Parathyroid adenoma (tissue), 2 donors: ENCODE measurements at regions not wholly inside any gene's neighbourhood (a gene's known extent, or its start where the extent isn't known, plus 50 kb on each side); places are given as distances from the start of the nearest gene placed in this dataset.

Source experiments
- H2AFZ ChIP-seq: fragments of 300-600 bp; sonication (generic); one replicate; pipeline ENCODE4 v1.7.0; 2017; ENCODE audit warnings: antibody characterized with exemption, mild to moderate bottlenecking
- H3K27ac ChIP-seq: fragments of 300-600 bp; sonication (generic); one replicate; pipeline ENCODE4 v1.7.0; 2017
- H3K27me3 ChIP-seq: fragments of 300-600 bp; sonication (generic); one replicate; pipeline ENCODE4 v1.7.0; 2017; ENCODE audit warnings: low read length; ENCODE audit not compliant: control insufficient read depth, insufficient read depth
- H3K36me3 ChIP-seq: fragments of 300-600 bp; sonication (generic); one replicate; pipeline ENCODE4 v1.7.0; 2017; ENCODE audit warnings: low read length; ENCODE audit not compliant: control insufficient read depth, insufficient read depth
- H3K4me1 ChIP-seq: fragments of 300-600 bp; sonication (generic); one replicate; pipeline ENCODE4 v1.7.0; 2017; ENCODE audit warnings: control low read depth
- H3K4me2 ChIP-seq: fragments of 300-600 bp; sonication (generic); one replicate; pipeline ENCODE4 v1.7.0; 2017; ENCODE audit warnings: low read length
- H3K4me3 ChIP-seq: fragments of 300-600 bp; sonication (generic); one replicate; pipeline ENCODE4 v1.7.0; 2017; ENCODE audit warnings: low read depth, low read length
- H3K79me2 ChIP-seq: fragments of 300-600 bp; sonication (generic); one replicate; pipeline ENCODE4 v1.7.0; 2017; ENCODE audit warnings: control low read depth
- H3K9ac ChIP-seq: fragments of 300-600 bp; sonication (generic); one replicate; pipeline ENCODE4 v1.7.0; 2017; ENCODE audit warnings: mild to moderate bottlenecking
- H3K9me3 ChIP-seq: fragments of 300-600 bp; sonication (generic); one replicate; pipeline ENCODE4 v1.7.0; 2017; ENCODE audit warnings: low read length; ENCODE audit not compliant: control insufficient read depth
- TF ChIP-seq, protein P1 (sequence below): fragments of 300-600 bp; sonication (generic); IDR thresholded peaks from one replicate; pipeline ENCODE4 v1.7.0; 2017; ENCODE audit warnings: antibody characterized with exemption, mild to moderate bottlenecking
- donor health status: primary hyperparathyroidism.

DNA sequence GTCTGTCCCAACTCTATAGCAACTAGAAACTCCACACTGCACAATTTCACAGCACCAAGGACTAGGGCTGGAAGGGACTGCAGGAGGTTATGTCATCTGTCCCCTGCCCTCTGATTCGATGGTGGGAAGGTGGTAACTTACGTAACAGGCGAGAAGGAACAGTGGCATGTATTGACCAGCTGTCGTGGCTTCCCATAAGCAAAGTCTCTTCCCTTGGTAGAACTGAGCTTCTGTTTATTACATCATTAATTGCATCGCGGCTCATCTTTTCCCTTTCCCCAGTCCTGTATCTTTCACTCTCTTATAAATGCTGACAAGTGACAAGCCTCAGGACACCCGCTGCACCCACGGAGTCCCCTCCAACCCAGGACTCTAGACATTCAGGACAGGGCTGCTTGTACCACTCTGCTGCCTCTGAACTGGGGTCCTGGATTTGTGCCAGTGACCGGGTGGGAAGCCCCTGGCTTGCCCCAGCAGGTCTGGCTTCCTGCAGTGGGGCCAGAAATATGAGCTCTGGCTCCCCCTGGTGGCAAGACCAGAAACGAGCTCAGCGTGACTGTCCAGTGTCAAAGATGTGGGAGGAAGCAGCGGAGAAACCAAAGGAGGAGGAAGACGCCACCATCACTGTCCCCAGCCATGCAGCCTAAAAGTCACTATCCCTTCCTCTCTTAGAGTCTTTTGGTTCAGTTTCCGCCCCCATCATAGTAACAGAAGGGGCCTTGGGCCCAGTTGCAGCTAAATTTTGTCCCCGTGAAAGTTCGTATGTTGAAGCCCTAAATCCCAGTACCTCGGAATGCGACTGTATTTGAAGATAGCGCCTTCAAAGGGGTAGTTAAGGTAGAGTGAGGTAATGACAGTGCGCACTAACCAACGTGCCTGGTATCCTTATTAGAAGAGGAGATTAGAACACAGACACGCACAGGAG is 84.5 kb downstream of the ISX start:
- Histone ChIP-seq H3K27ac (no peak overlapping the region), H3K9me3 (no peaks in the 10 kb centered on the region), H3K79me2 (no peaks in the 10 kb centered on the region), H3K4me3 (no peak overlapping the region), H3K36me3 (no peaks in the 10 kb centered on the region), H3K4me2 (no peak overlapping the region), H2AFZ (no peak overlapping the region), H3K4me1 (no peaks in the 10 kb centered on the region), H3K27me3 (no peaks in the 10 kb centered on the region), H3K9ac (no peak overlapping the region)
- TF ChIP-seq, protein P1, sequence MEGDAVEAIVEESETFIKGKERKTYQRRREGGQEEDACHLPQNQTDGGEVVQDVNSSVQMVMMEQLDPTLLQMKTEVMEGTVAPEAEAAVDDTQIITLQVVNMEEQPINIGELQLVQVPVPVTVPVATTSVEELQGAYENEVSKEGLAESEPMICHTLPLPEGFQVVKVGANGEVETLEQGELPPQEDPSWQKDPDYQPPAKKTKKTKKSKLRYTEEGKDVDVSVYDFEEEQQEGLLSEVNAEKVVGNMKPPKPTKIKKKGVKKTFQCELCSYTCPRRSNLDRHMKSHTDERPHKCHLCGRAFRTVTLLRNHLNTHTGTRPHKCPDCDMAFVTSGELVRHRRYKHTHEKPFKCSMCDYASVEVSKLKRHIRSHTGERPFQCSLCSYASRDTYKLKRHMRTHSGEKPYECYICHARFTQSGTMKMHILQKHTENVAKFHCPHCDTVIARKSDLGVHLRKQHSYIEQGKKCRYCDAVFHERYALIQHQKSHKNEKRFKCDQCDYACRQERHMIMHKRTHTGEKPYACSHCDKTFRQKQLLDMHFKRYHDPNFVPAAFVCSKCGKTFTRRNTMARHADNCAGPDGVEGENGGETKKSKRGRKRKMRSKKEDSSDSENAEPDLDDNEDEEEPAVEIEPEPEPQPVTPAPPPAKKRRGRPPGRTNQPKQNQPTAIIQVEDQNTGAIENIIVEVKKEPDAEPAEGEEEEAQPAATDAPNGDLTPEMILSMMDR: peak; percentile 45

DNA sequence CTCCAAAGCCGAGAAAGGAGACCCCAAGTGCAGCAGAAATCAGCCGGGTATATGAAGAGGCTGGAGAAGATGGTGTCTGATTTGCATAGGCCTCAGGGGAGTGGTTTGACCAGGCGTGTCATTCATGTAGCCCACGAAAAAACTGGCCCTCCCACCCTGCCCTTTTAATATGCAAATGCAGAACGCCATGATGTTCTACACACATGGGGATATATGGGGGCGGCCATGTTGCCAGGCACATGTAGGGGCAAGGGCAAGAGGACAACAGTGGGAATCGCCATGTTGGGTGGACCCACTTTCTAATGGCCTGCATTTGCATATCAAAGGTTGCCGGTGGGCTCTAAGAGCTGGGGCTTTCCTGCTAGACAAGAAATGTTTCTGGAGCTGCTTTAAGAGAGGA is 86.4 kb downstream of the ISX start:
- Histone ChIP-seq H3K79me2 (no peaks in the 10 kb centered on the region), H3K27ac (no peak overlapping the region), H2AFZ (no peak overlapping the region), H3K4me3 (no peak overlapping the region), H3K36me3 (no peaks in the 10 kb centered on the region), H3K9ac (no peak overlapping the region), H3K4me2 (no peak overlapping the region), H3K4me1 (no peaks in the 10 kb centered on the region), H3K27me3 (no peaks in the 10 kb centered on the region), H3K9me3 (no peaks in the 10 kb centered on the region)
- TF ChIP-seq, protein P1: no peak

DNA sequence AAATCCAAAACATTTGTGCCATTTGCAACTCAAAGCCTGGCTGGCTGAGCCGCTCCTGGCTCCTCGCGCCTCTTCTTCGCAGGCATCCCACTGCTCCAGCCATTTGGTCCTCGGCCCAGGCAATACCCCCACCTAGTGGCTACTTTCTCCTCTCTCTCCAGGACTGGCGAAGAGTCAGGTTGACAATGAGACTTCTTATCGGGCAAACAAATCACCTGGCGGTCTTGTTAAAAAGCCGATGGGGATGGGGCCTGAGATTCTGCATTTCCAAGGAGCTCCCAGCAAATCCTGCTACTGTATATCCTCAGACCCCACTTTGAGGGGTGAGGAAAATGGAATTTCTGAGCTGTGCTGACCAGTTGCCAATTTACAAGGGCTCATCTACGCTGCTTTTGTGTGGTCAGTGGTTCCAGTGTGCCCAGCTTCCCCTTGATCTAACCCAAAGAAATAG is 89.0 kb downstream of the ISX start:
- Histone ChIP-seq H3K9ac (no peak overlapping the region), H3K4me3 (no peak overlapping the region), H2AFZ (no peak overlapping the region), H3K27ac (no peak overlapping the region), H3K9me3 (no peaks in the 10 kb centered on the region), H3K79me2 (no peaks in the 10 kb centered on the region), H3K4me2 (no peak overlapping the region), H3K4me1 (no peaks in the 10 kb centered on the region), H3K36me3 (no peaks in the 10 kb centered on the region), H3K27me3 (no peaks in the 10 kb centered on the region)
- TF ChIP-seq, protein P1: peak; percentile 43

DNA sequence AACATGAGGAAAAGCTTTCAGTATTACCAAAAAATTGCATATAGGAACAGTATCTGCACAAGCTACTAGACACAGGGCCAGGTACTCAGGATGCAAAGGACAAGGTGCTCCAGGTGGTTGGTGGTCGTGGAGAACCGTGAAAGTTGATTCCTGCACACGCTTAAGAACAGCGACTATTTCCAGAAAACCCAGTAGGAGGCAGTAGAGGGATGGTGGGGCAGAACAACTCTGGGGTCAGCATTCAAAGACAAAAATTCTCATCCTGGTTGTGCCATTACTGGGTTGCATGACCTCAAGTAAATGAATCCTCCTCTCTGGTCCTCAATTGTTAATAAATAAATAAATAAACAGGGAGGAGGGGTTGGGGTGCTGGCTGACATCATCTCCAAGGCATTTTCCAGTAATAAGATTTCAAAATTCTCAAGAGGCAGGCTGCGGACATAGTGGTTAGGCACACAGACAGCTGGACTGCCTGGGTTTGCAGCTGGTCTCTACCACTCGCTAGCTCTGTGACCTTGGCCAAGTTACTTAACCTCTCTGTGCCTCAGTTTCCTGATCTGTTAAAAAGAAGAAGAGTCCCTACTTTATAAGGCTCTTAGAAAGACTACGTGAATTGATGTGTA is 89.6 kb downstream of the ISX start:
- no peak overlapping the region for H3K4me3 ChIP-seq
- H3K9me3 ChIP-seq: no peaks in the 10 kb centered on the region
- no peaks in the 10 kb centered on the region for H3K4me1 ChIP-seq
- H3K9ac ChIP-seq: no peak overlapping the region
- H3K27me3 ChIP-seq: no peaks in the 10 kb centered on the region
- H3K36me3 ChIP-seq: no peaks in the 10 kb centered on the region
- H3K27ac ChIP-seq: no peak overlapping the region
- no peaks in the 10 kb centered on the region for H3K79me2 ChIP-seq
- H2AFZ ChIP-seq: no peak overlapping the region
- no peak overlapping the region for H3K4me2 ChIP-seq
- TF ChIP-seq, protein P1: no peak
